ENCODE measurements at regions not wholly inside any gene's neighbourhood (a gene's known extent, or its start where the extent isn't known, plus 50 kb on each side); places are given as distances from the start of the nearest gene placed in this dataset.

- H3K79me1 ChIP-seq (ENCODE audit: low read depth, low read length), result no peaks in the 10 kb centered on the region
- no peaks in the 10 kb centered on the region for H4K20me1 ChIP-seq (replicated peaks in 1 of 2; ENCODE audit: control insufficient read depth in 1 of 2, insufficient read depth in 2 of 2, low read length in 2 of 2)
- H3K4ac ChIP-seq (replicated peaks; ENCODE audit: insufficient read length, low read depth, low read length), result no peak overlapping the region
- H2BK15ac ChIP-seq (ENCODE audit: low read length), result peak overlapping the region; percentile 99
- H3K27ac ChIP-seq (ENCODE audit: low read depth, low read length), result no peak overlapping the region
- H4K91ac ChIP-seq (replicated peaks; ENCODE audit: insufficient read length, low read length), result no peak overlapping the region
- no peak overlapping the region for H4K5ac ChIP-seq (ENCODE audit: insufficient read length, low read depth, low read length)
- 0 out of 2 replicates have a peak overlapping the region, but pooled peaks have one; percentile 87 for H2BK20ac ChIP-seq (ENCODE audit: low read length)
- H3K56ac ChIP-seq (replicated peaks; ENCODE audit: insufficient read length, low read depth, low read length), result no peak overlapping the region
- H3K23me2 ChIP-seq (ENCODE audit: low read depth, low read length), result peaks cover 5% of the 10 kb centered on the region; the same call in 1 of the 2 replicates
- no peak overlapping the region for H3K9ac ChIP-seq (replicated peaks in 1 of 4; ENCODE audit: extremely low read depth in 1 of 4, low read depth in 3 of 4, low read length in 3 of 4)
- H3K4me2 ChIP-seq (ENCODE audit: insufficient read depth in 1 of 2, low read depth in 2 of 2, low read length in 2 of 2), result no peak overlapping the region
- no peak overlapping the region for H4K8ac ChIP-seq (ENCODE audit: extremely low read depth, insufficient read depth, low read length)
- no peak overlapping the region for H3K23ac ChIP-seq (ENCODE audit: insufficient read length)
- peaks cover 0 to 12% (median 0%) of the 10 kb centered on the region in 4 experiments; a peak in 4 of 7 replicates for H3K4me1 ChIP-seq (replicated peaks in 1 of 4; ENCODE audit: control insufficient read depth in 3 of 4, insufficient read depth in 4 of 4, low read length in 3 of 4)
- no peak for DNase-seq (ENCODE audit: low read depth in 1 of 2, low spot score in 2 of 2)
- FAIRE-seq, result no peak
- peak overlapping the region; percentile 27; the same call in 1 of the 2 replicates for H2BK12ac ChIP-seq (ENCODE audit: low read depth, low read length)
- ChIA-PET CTCF (ENCODE audit: partially characterized antibody) (interaction anchor here (1.7 kb wide), 1 partner anchor 65 kb away, joined by 4 read pairs; no protein-coding TSS in a partner anchor), POLR2A (ENCODE audit: partially characterized antibody) (no interaction called here)
- TF ChIP-seq PHF8 (conservative IDR thresholded peaks at IDR 0.05; ENCODE audit: low read depth, low read length), result no peak
- TF ChIP-seq GABPA (IDR thresholded peaks at IDR 0.05; ENCODE audit: borderline replicate concordance, insufficient read depth, low read length), result no peak
- no peak for TF ChIP-seq JUN (IDR thresholded peaks at IDR 0.05; ENCODE audit: low read depth, low read length)
- no peak for TF ChIP-seq MAFK (IDR thresholded peaks at IDR 0.05; ENCODE audit: low read depth, low read length)
- no peak for TF ChIP-seq TBP (IDR thresholded peaks at IDR 0.05; ENCODE audit: low read depth, low read length)
- no peak overlapping the region for H2AFZ ChIP-seq (ENCODE audit: low read length)
- no peak overlapping the region for H3K14ac ChIP-seq (ENCODE audit: insufficient read length)
- no peaks in the 10 kb centered on the region; a peak in 3 of 7 replicates for H3K27me3 ChIP-seq (replicated peaks in 1 of 4; ENCODE audit: control insufficient read depth in 3 of 4, extremely low read depth in 1 of 4, insufficient read depth in 3 of 4, low read length in 3 of 4)
- WGBS, 2 experiments (ENCODE audit: extremely low coverage in 1 of 2, insufficient coverage in 1 of 2, insufficient read length in 1 of 2, insufficient replicate concordance in 2 of 2, low coverage in 1 of 2, low lambda C conversion rate in 2 of 2, missing lambda C conversion rate in 1 of 2), result 81% methylated on average over 7 of the region's 7 CpGs; no CpG with 5 or more reads in 1 of the 2 experiments
- 0 out of 2 replicates have a peak overlapping the region, but pooled peaks have one; percentile 8 for H2BK5ac ChIP-seq (ENCODE audit: low read depth, low read length)
- H3K9me3 ChIP-seq (ENCODE audit: insufficient read depth in 2 of 2, low read depth in 1 of 2, low read length in 1 of 2), result no peaks in the 10 kb centered on the region; a peak in 1 of 4 replicates
- no peak overlapping the region for H3K4me3 ChIP-seq (ENCODE audit: extremely low read depth in 1 of 4, insufficient read depth in 2 of 4, low read depth in 3 of 4, low read length in 4 of 4)
- H2AK5ac ChIP-seq (ENCODE audit: low read depth, low read length), result peak overlapping the region; percentile 71; the same call in 1 of the 2 replicates
- H2BK120ac ChIP-seq (replicated peaks; ENCODE audit: low read depth, low read length), result no peak overlapping the region
- H3K36me3 ChIP-seq (ENCODE audit: control insufficient read depth in 2 of 4, insufficient read depth in 4 of 4, low read length in 3 of 4), result no peaks in the 10 kb centered on the region
- no peaks in the 10 kb centered on the region for H3K79me2 ChIP-seq (ENCODE audit: control insufficient read depth in 1 of 2, insufficient read depth in 2 of 2, low read length in 2 of 2)
- no peak overlapping the region for H3K18ac ChIP-seq (ENCODE audit: extremely low read depth, low read length)
Measured at GRCh38 chr9:89668216-89668865, 63.5 kb downstream of the GADD45G start.

Measured in H1 (cell line).